Keratinocyte (primary cell): ENCODE measurements at regions not wholly inside any gene's neighbourhood (a gene's known extent, or its start where the extent isn't known, plus 50 kb on each side); places are given as distances from the start of the nearest gene placed in this dataset.

ENCODE experiments used
- DNase-seq: peaks from one replicate; pipeline ENCODE4 v3.0.0-alpha.2; 2011; ENCODE audit warnings: low read depth, missing footprints, low spot score
- FAIRE-seq: peaks from 2 replicates; lab custom pipeline; 2011; peaks lifted over from hg19 to GRCh38; lab: Jason Lieb, UNC
- H2AFZ ChIP-seq: 2 replicates; pipeline ENCODE4 v1.6.0; 2012; ENCODE audit warnings: low read length, control low read depth, inconsistent platforms; ENCODE audit not compliant: control insufficient read depth
- H3K27ac ChIP-seq: 2 replicates; pipeline ENCODE4 v1.5.1; 2011; ENCODE audit warnings: low read length; ENCODE audit not compliant: control insufficient read depth, insufficient read depth
- H3K27me3 ChIP-seq: 3 replicates; pipeline ENCODE4 v1.6.0; 2011; ENCODE audit warnings: low read length; ENCODE audit not compliant: control insufficient read depth, insufficient read depth; ENCODE audit errors: extremely low read depth
- H3K36me3 ChIP-seq, 2 experiments: 2 replicates in 1 of 2; 3 replicates in 1 of 2; pipeline ENCODE4 v1.5.1; 2011; ENCODE audit warnings: low read length in 2 of 2, mild to moderate bottlenecking in 1 of 2; ENCODE audit not compliant: control insufficient read depth in 2 of 2, insufficient read depth in 2 of 2; ENCODE audit errors: extremely low read depth in 1 of 2
- H3K4me1 ChIP-seq: 3 replicates; pipeline ENCODE4 v1.5.1; 2011; ENCODE audit warnings: low read length; ENCODE audit not compliant: control insufficient read depth, insufficient read depth; ENCODE audit errors: extremely low read depth
- H3K4me2 ChIP-seq: 3 replicates; pipeline ENCODE4 v1.6.0; 2011; ENCODE audit warnings: low read depth, low read length; ENCODE audit not compliant: control insufficient read depth, insufficient read depth; ENCODE audit errors: extremely low read depth
- H3K4me3 ChIP-seq, 3 experiments: fragments of 200-600 bp in 1 of 3; sonication (generic) in 1 of 3; 2 replicates in 2 of 3; 3 replicates in 1 of 3; pipeline ENCODE4 v1.5.1; 2011 to 2016; ENCODE audit warnings: low read length in 3 of 3, mild to moderate bottlenecking in 3 of 3, control low read depth in 2 of 3, inconsistent platforms in 1 of 3, low read depth in 1 of 3, mixed read lengths in 1 of 3, mixed run types in 1 of 3, moderate library complexity in 1 of 3; ENCODE audit not compliant: control insufficient read depth in 2 of 3, insufficient read depth in 2 of 3; ENCODE audit errors: extremely low read depth in 1 of 3
- H3K79me2 ChIP-seq: 2 replicates; pipeline ENCODE4 v1.6.0; 2012; ENCODE audit warnings: low read length; ENCODE audit not compliant: control insufficient read depth, insufficient read depth
- H3K9ac ChIP-seq: 3 replicates; pipeline ENCODE4 v1.6.0; 2011; ENCODE audit warnings: low read length; ENCODE audit not compliant: control insufficient read depth, insufficient read depth; ENCODE audit errors: extremely low read depth
- H3K9me1 ChIP-seq: 3 replicates; pipeline ENCODE4 v1.6.0; 2011; ENCODE audit warnings: low read length; ENCODE audit not compliant: control insufficient read depth, insufficient read depth; ENCODE audit errors: extremely low read depth
- H3K9me3 ChIP-seq: 2 replicates; pipeline ENCODE4 v1.5.1; 2012; ENCODE audit warnings: low read depth, low read length; ENCODE audit not compliant: control insufficient read depth
- H4K20me1 ChIP-seq: 3 replicates; pipeline ENCODE4 v1.6.0; 2011; ENCODE audit warnings: low read length; ENCODE audit not compliant: control insufficient read depth, insufficient read depth; ENCODE audit errors: extremely low read depth
- EZH2 ChIP-seq: IDR thresholded peaks from one replicate; pipeline ENCODE4 v1.6.1; 2012; ENCODE audit warnings: inconsistent platforms, mild to moderate bottlenecking, low read length, moderate library complexity
- dilution Hi-C: fragments of 300-500 bp; cut with MboI; formaldehyde crosslinking; loops from one replicate; pipeline ENCODE4 v1.7.0; 2020; ENCODE audit warnings: low sequenced_read_pairs; ENCODE audit not compliant: extremely low pct_ligation_motif_present
- TF ChIP-seq, protein P1 (sequence below), 3 experiments: IDR thresholded peaks in 1 of 3; conservative IDR thresholded peaks in 1 of 3; optimal IDR thresholded peaks in 1 of 3; 2 replicates in 2 of 3; 3 replicates in 1 of 3; pipeline versions ENCODE3 to v1.5.1; 2011; ENCODE audit warnings: low read length in 3 of 3, mild to moderate bottlenecking in 3 of 3, moderate library complexity in 2 of 3, control low read depth in 1 of 3, inconsistent platforms in 1 of 3; ENCODE audit not compliant: insufficient read depth in 2 of 3; ENCODE audit errors: extremely low read depth in 1 of 3

DNA sequence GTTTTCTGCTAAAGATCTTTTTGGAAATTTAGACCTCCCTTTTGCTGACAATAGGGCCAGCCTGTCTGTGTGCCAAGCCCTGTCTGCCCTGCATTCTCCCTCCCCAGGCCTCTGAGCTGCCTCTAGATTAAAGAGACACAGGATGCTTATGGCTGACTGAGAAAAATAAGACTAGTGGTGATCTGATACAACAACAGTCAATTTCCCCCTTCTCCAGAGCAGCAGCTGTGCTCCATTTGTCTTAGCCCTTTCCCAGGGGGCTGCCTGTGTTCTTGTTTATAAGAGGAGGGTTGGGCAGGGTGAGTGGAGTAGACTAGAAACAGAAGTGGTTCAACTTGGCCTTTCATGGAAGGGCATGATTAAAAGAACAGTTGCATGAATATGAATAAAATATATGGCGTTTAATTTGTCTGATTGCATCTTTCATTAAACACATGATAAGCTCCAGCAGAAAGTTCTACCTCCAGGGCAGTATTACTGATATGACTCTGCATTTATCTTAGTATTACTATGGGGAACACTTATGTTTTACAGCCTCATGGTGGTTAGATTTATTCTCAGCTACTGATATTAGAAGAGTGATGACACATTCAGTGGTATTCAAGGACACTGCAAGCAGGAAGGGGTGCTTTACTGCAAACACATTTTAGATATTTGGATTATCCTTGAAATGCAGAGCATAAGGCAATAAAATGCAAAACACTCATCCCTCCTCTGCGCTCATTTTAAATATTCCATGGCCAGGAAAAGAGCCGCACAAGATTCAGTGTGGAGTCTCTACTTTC, 150.2 kb upstream of the CLEC14A start:
- DNase-seq (no peak), FAIRE-seq (no peak)
- Histone ChIP-seq H2AFZ (no peak overlapping the region), H3K27me3 (no peaks in the 10 kb centered on the region), H3K4me2 (no peak overlapping the region), H3K9me1 (no peaks in the 10 kb centered on the region), H3K4me3 (no peak overlapping the region), H4K20me1 (no peaks in the 10 kb centered on the region), H3K79me2 (no peaks in the 10 kb centered on the region), H3K27ac (no peak overlapping the region), H3K9ac (no peak overlapping the region), H3K4me1 (peaks cover 8% of the 10 kb centered on the region), H3K9me3 (no peaks in the 10 kb centered on the region), H3K36me3 (no peaks in the 10 kb centered on the region)
- TF ChIP-seq, protein P1, sequence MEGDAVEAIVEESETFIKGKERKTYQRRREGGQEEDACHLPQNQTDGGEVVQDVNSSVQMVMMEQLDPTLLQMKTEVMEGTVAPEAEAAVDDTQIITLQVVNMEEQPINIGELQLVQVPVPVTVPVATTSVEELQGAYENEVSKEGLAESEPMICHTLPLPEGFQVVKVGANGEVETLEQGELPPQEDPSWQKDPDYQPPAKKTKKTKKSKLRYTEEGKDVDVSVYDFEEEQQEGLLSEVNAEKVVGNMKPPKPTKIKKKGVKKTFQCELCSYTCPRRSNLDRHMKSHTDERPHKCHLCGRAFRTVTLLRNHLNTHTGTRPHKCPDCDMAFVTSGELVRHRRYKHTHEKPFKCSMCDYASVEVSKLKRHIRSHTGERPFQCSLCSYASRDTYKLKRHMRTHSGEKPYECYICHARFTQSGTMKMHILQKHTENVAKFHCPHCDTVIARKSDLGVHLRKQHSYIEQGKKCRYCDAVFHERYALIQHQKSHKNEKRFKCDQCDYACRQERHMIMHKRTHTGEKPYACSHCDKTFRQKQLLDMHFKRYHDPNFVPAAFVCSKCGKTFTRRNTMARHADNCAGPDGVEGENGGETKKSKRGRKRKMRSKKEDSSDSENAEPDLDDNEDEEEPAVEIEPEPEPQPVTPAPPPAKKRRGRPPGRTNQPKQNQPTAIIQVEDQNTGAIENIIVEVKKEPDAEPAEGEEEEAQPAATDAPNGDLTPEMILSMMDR (optimal IDR thresholded peaks at IDR 0.05 in 1 of 3, IDR thresholded peaks at IDR 0.05 in 1 of 3, conservative IDR thresholded peaks at IDR 0.05 in 1 of 3; ENCODE audit: extremely low read depth in 1 of 3, insufficient read depth in 2 of 3, low read length in 3 of 3), result no peak
- TF ChIP-seq EZH2, result no peak
- dilution Hi-C loops, result no loop called here

DNA sequence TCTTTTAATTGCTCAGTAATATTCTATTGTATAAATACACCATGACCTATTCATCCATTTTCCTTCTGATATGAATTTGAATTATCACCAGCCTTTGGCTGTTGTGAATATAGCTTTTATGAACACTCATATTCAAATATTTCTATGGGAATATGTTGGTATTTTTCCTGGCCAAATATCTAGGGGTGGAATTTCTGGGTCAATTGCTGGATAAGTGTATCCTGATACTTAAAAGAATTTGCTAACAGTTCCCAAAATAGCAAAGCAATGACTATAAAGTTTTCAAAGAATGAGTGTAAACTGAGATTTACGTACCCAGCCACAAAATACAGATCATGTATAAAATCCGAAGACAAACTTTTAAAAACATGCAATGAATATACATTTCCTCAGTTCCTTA, 148.7 kb upstream of the CLEC14A start:
- no peak for DNase-seq
- FAIRE-seq, result no peak

More for the DNA sequence above, 148.7 kb upstream of the CLEC14A start:
- H2AFZ ChIP-seq, result no peak overlapping the region
- dilution Hi-C loops, result no loop called here
- H3K4me3 ChIP-seq, result no peak overlapping the region
- no peaks in the 10 kb centered on the region for H3K9me1 ChIP-seq
- no peaks in the 10 kb centered on the region for H4K20me1 ChIP-seq
- H3K4me2 ChIP-seq, result no peak overlapping the region
- TF ChIP-seq, protein P1 (optimal IDR thresholded peaks at IDR 0.05 in 1 of 3, IDR thresholded peaks at IDR 0.05 in 1 of 3, conservative IDR thresholded peaks at IDR 0.05 in 1 of 3; ENCODE audit: extremely low read depth in 1 of 3, insufficient read depth in 2 of 3, low read length in 3 of 3), result no peak
- TF ChIP-seq EZH2, result no peak
- H3K9me3 ChIP-seq, result no peaks in the 10 kb centered on the region
- no peak overlapping the region for H3K27ac ChIP-seq
- H3K9ac ChIP-seq, result no peak overlapping the region
- H3K27me3 ChIP-seq, result no peaks in the 10 kb centered on the region
- no peaks in the 10 kb centered on the region for H3K36me3 ChIP-seq
- peaks cover 8% of the 10 kb centered on the region for H3K4me1 ChIP-seq
- no peaks in the 10 kb centered on the region for H3K79me2 ChIP-seq
